ENCODE measurements at regions not wholly inside any gene's neighbourhood (a gene's known extent, or its start where the extent isn't known, plus 50 kb on each side); places are given as distances from the start of the nearest gene placed in this dataset.

- Histone ChIP-seq H2AK5ac (ENCODE audit: low read depth, low read length) (no peak overlapping the region), H4K8ac (ENCODE audit: extremely low read depth, insufficient read depth, low read length) (no peak overlapping the region), H3K14ac (ENCODE audit: insufficient read length) (no peak overlapping the region), H3K27ac (ENCODE audit: low read depth, low read length) (no peak overlapping the region), H4K5ac (ENCODE audit: insufficient read length, low read depth, low read length) (no peak overlapping the region), H3K9ac (replicated peaks in 1 of 4; ENCODE audit: extremely low read depth in 1 of 4, low read depth in 3 of 4, low read length in 3 of 4) (no peak overlapping the region), H3K56ac (replicated peaks; ENCODE audit: insufficient read length, low read depth, low read length) (no peak overlapping the region), H3K4me1 (replicated peaks in 1 of 4; ENCODE audit: control insufficient read depth in 3 of 4, insufficient read depth in 4 of 4, low read length in 3 of 4) (no peaks in the 10 kb centered on the region), H3K27me3 (replicated peaks in 1 of 4; ENCODE audit: control insufficient read depth in 3 of 4, extremely low read depth in 1 of 4, insufficient read depth in 3 of 4, low read length in 3 of 4) (no peaks in the 10 kb centered on the region), H2BK120ac (replicated peaks; ENCODE audit: low read depth, low read length) (no peak overlapping the region), H3K9me3 (ENCODE audit: insufficient read depth in 2 of 2, low read depth in 1 of 2, low read length in 1 of 2) (peaks cover 77 to 79% of the 10 kb centered on the region in 2 experiments), H3K79me2 (ENCODE audit: control insufficient read depth in 1 of 2, insufficient read depth in 2 of 2, low read length in 2 of 2) (no peaks in the 10 kb centered on the region), H2BK20ac (ENCODE audit: low read length) (no peak overlapping the region), H3K36me3 (ENCODE audit: control insufficient read depth in 2 of 4, insufficient read depth in 4 of 4, low read length in 3 of 4) (no peaks in the 10 kb centered on the region), H3K23ac (ENCODE audit: insufficient read length) (no peak overlapping the region), H4K20me1 (replicated peaks in 1 of 2; ENCODE audit: control insufficient read depth in 1 of 2, insufficient read depth in 2 of 2, low read length in 2 of 2) (peaks cover 0 to 5% of the 10 kb centered on the region in 2 experiments), H2BK15ac (ENCODE audit: low read length) (no peak overlapping the region), H3K23me2 (ENCODE audit: low read depth, low read length) (peaks cover 12% of the 10 kb centered on the region; the same call in 1 of the 2 replicates), H3K4me3 (ENCODE audit: extremely low read depth in 1 of 4, insufficient read depth in 2 of 4, low read depth in 3 of 4, low read length in 4 of 4) (no peak overlapping the region), H2BK5ac (ENCODE audit: low read depth, low read length) (no peak overlapping the region), H2AFZ (ENCODE audit: low read length) (no peak overlapping the region), H4K91ac (replicated peaks; ENCODE audit: insufficient read length, low read length) (no peak overlapping the region), H3K4ac (replicated peaks; ENCODE audit: insufficient read length, low read depth, low read length) (no peak overlapping the region), H3K18ac (ENCODE audit: extremely low read depth, low read length) (no peak overlapping the region), H3K4me2 (ENCODE audit: insufficient read depth in 1 of 2, low read depth in 2 of 2, low read length in 2 of 2) (no peak overlapping the region), H2BK12ac (ENCODE audit: low read depth, low read length) (no peak overlapping the region), H3K79me1 (ENCODE audit: low read depth, low read length) (no peaks in the 10 kb centered on the region)
- WGBS, 2 experiments (ENCODE audit: extremely low coverage in 1 of 2, insufficient coverage in 1 of 2, insufficient read length in 1 of 2, insufficient replicate concordance in 2 of 2, low coverage in 1 of 2, low lambda C conversion rate in 2 of 2, missing lambda C conversion rate in 1 of 2) = 88% methylated on average over 6 of the region's 7 CpGs; no CpG with 5 or more reads in 1 of the 2 experiments
- ChIA-PET CTCF (ENCODE audit: partially characterized antibody) (no interaction called here), POLR2A (ENCODE audit: partially characterized antibody) (no interaction called here)
- FAIRE-seq (no peak), DNase-seq (ENCODE audit: low read depth in 1 of 2, low spot score in 2 of 2) (no peak)
- no peak for TF ChIP-seq KDM1A (IDR thresholded peaks at IDR 0.05; ENCODE audit: borderline replicate concordance, low read length)
- TF ChIP-seq CHD1 (IDR thresholded peaks at IDR 0.05; ENCODE audit: low read depth, low read length) = no peak
- no peak for TF ChIP-seq TEAD4 (IDR thresholded peaks at IDR 0.05; ENCODE audit: low read depth, low read length)
- no peak for TF ChIP-seq SUZ12 (IDR thresholded peaks at IDR 0.05; ENCODE audit: low read length)
- no peak for TF ChIP-seq CHD2 (IDR thresholded peaks at IDR 0.05; ENCODE audit: low read length)
- no peak for TF ChIP-seq ATF3 (IDR thresholded peaks at IDR 0.05; ENCODE audit: insufficient read depth, low read depth, low read length)
- TF ChIP-seq USF2 (IDR thresholded peaks at IDR 0.05; ENCODE audit: low read length) = no peak
- no peak for TF ChIP-seq SAP30 (IDR thresholded peaks at IDR 0.05; ENCODE audit: insufficient read depth, insufficient replicate concordance, low read length)
- TF ChIP-seq KDM4A (IDR thresholded peaks at IDR 0.05; ENCODE audit: low read depth, low read length, severe bottlenecking) = no peak
- TF ChIP-seq JUN (IDR thresholded peaks at IDR 0.05; ENCODE audit: low read depth, low read length) = no peak
- TF ChIP-seq TCF12 (IDR thresholded peaks at IDR 0.05; ENCODE audit: low read depth, low read length) = no peak
- TF ChIP-seq RAD21 (IDR thresholded peaks at IDR 0.05 in 1 of 2, conservative IDR thresholded peaks at IDR 0.05 in 1 of 2; ENCODE audit: low read depth in 2 of 2, low read length in 2 of 2) = no peak
- TF ChIP-seq POLR2A (IDR thresholded peaks at IDR 0.05; ENCODE audit: control extremely low read depth in 1 of 2, low read depth in 2 of 2, low read length in 2 of 2) = no peak
- TF ChIP-seq SIX5 (IDR thresholded peaks at IDR 0.05; ENCODE audit: low read depth, low read length) = no peak
These were observed 60.2 kb upstream of the ACTRT2 start for GRCh38 chr1:2961081-2961480.
